ENCODE measurements at regions not wholly inside any gene's neighbourhood (a gene's known extent, or its start where the extent isn't known, plus 50 kb on each side); places are given as distances from the start of the nearest gene placed in this dataset.
"Not testable (repeated sequence)": the region's sequence is repeated elsewhere in the genome, so short reads cannot be mapped to it uniquely, and the experiment has no call there.

- no peak for DNase-seq (ENCODE audit: low read depth)
- H3K4me3 ChIP-seq (ENCODE audit: low read depth, low read length) = no peak overlapping the region
Observed at GRCh38 chr1:187725216-187725615, 896.5 kb downstream of the PLA2G4A start.

GRCh38 chr1:187733232-187733631 is 904.5 kb downstream of the PLA2G4A start:
- DNase-seq (ENCODE audit: low read depth) = no peak
- H3K4me3 ChIP-seq (ENCODE audit: low read depth, low read length) = no peak overlapping the region

GRCh38 chr1:187734427-187734826 is 905.7 kb downstream of the PLA2G4A start:
- DNase-seq (ENCODE audit: low read depth) = no peak
- H3K4me3 ChIP-seq (ENCODE audit: low read depth, low read length) = no peak overlapping the region

- H3K4me3 ChIP-seq (ENCODE audit: low read depth, low read length) = no peak overlapping the region
- no peak for DNase-seq (ENCODE audit: low read depth)
Observed at GRCh38 chr1:187744665-187745064, 915.9 kb downstream of the PLA2G4A start.

DNA sequence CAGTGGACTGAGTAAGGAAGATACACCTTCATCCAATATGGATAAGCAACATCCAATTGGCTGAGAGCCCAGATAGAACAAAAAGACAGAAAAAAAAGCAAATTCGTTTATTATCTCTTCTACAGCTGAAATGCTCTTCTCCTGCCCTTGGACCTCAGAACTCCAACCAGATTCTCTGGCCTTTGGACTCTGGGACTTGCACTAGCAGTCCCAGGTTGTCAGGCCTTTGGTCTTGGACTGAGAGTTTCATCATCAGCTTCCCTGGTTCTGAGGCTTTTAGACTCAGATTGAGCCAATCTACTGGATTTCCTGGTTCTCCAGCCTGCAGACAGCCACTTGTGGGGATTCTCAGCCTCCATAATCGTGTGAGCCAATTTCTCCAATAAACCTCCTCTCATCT is 926.8 kb downstream of the PLA2G4A start:
- no peak for DNase-seq (ENCODE audit: low read depth)
- no peak overlapping the region for H3K4me3 ChIP-seq (ENCODE audit: low read depth, low read length)

DNA sequence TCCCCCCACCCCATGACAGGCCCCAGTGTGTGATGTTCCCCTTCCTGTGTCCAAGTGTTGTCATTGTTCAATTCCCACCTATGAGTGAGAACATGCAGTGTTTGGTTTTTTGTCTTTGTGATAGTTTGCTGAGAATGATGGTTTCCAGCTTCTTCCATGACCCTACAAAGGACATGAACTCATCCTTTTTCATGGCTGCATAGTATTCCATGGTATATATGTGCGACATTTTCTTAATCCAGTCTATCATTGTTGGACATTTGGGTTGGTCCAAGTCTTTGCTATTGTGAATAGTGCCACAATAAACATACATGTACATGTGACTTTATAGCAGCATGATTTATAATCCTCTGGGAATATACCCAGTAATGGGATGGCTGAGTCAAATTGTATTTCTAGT is 927.9 kb downstream of the PLA2G4A start:
- DNase-seq (ENCODE audit: low read depth); H3K4me3 ChIP-seq (ENCODE audit: low read depth, low read length): not testable (repeated sequence)

DNA sequence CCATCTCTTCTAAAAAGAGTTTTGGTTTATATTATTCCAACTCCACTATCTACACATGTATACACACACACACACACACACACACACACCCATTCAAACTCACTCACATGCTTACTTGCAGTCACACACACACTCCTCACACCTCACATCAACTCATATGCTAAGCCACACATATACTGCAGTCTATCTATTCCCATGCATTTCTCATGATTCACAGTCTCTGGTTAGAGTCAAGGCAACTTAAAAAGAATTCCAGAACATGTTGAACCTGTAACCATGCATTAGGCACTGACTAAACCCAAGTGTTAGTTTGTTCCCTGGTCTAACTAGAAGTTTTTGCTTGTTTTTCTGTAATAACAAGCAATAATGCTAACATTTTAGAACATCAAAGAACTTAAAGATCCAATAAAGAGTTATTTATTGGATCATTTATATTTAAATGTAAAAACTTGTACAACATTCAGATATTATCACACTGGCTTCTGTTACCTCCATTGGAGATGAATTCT is 931.1 kb downstream of the PLA2G4A start:
- H3K4me3 ChIP-seq (ENCODE audit: low read depth, low read length) = no peak overlapping the region
- no peak for DNase-seq (ENCODE audit: low read depth)

GRCh38 chr1:187762118-187762517 is 933.4 kb downstream of the PLA2G4A start:
- H3K4me3 ChIP-seq (ENCODE audit: low read depth, low read length) = no peak overlapping the region
- DNase-seq (ENCODE audit: low read depth) = no peak

DNA sequence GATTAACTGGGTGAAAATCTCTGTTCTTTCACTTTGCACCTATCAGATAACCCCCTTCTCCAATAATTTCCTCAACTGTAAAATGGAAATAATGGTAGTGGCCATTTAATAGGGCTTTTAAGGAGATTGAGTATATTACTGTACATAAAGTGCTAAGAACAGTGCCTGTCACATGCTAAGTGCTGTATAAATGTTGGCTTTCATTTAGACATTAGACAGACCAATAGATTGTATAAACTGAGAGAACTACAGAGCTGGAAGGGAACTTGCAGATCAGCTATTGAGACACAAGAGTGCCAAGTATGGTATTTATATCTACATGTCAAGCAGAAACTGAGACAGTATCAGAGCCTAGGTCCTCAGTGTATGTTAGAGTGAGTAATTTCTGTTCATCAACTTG is 934.7 kb downstream of the PLA2G4A start:
- DNase-seq (ENCODE audit: low read depth) = no peak
- no peak overlapping the region for H3K4me3 ChIP-seq (ENCODE audit: low read depth, low read length)

- DNase-seq (ENCODE audit: low read depth) = no peak
- H3K4me3 ChIP-seq (ENCODE audit: low read depth, low read length) = no peak overlapping the region
Observed at GRCh38 chr1:187763976-187764375, 935.2 kb downstream of the PLA2G4A start.

DNA sequence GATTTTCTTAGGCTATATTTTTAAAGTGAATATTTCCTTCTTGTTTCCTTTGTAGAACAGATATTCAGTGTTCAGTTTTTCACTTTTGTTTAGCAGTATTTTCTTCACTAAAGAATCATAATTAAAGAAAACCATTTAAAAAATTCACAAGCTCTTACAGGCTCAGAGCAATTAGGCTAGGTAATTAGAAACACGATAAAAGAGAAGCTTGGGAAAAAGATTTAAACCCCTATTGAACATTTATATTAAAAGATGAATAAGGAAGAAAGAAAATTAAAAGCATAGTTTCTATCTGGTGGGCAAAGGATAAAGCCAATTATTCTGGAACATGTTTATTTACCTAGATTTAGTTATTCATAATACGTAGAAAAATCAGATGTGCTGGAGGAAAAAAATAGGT is 942.6 kb downstream of the PLA2G4A start:
- no peak for DNase-seq (ENCODE audit: low read depth)
- H3K4me3 ChIP-seq (ENCODE audit: low read depth, low read length) = no peak overlapping the region

DNA sequence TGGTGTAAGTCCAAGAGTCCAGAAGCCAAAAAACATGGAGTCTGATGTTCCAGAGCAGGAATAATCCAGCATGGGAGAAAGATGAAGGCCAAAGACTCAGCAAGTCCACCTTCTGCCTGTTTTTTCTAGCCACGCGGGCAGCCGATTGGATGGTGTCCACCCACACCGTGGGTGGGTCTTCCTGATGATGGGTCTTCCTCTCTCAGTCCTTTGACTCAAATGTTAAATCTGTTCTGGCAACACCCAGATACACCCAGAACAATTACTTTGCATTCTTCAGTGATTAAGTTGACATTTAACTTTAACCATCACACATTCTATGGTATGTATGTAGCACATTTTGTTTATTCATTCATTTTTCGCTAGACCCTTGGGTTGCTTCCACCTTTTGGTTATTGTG is 944.4 kb downstream of the PLA2G4A start:
- no peak for DNase-seq (ENCODE audit: low read depth)
- no peak overlapping the region for H3K4me3 ChIP-seq (ENCODE audit: low read depth, low read length)

DNA sequence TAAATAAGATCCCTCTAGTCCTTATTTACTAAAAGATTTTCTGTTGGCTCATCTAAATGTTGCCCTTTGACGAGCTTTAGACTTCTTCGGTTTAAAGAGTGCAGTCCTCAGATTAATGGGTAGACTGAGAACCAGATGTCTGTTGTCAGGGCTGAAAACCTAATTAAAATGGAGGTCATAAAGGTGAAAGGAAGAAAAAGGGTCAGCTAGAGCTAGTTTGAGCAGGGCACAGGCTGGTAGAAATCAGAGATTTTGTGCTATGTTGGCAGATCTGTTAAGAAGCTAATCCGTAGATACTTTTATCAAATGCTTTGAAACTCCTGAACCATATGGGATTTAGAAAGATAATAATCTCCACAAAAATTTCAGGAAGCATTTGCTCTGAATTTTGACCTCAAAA is 959.0 kb downstream of the PLA2G4A start:
- no peak overlapping the region for H3K4me3 ChIP-seq (ENCODE audit: low read depth, low read length)
- no peak for DNase-seq (ENCODE audit: low read depth)

GRCh38 chr1:187788718-187789117 is 960.0 kb downstream of the PLA2G4A start:
- no peak overlapping the region for H3K4me3 ChIP-seq (ENCODE audit: low read depth, low read length)
- DNase-seq (ENCODE audit: low read depth) = no peak

GRCh38 chr1:187790724-187791123 is 962.0 kb downstream of the PLA2G4A start:
- H3K4me3 ChIP-seq (ENCODE audit: low read depth, low read length) = no peak overlapping the region
- DNase-seq (ENCODE audit: low read depth) = no peak

- H3K4me3 ChIP-seq (ENCODE audit: low read depth, low read length) = no peak overlapping the region
- no peak for DNase-seq (ENCODE audit: low read depth)
Observed at GRCh38 chr1:187794561-187794960, 965.8 kb downstream of the PLA2G4A start.

DNA sequence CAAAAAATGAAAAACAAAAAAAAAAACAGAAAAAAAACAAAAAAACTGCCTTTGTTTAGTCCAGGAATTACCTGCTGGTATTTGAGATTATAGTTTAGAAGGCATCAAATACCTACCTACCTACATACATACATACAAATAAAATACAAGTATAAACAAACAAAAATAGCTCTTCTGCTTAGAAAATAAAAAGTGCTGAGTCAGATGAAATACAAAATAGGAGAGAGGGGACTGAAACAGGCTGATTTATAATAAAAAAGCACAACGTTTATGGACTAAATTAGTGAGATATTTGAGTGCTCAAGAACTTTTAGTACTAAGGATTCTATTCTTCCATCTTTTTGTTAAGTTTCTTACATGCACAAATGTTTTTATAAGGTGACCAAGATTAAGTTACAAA is 980.8 kb downstream of the PLA2G4A start:
- no peak for DNase-seq (ENCODE audit: low read depth)

DNA sequence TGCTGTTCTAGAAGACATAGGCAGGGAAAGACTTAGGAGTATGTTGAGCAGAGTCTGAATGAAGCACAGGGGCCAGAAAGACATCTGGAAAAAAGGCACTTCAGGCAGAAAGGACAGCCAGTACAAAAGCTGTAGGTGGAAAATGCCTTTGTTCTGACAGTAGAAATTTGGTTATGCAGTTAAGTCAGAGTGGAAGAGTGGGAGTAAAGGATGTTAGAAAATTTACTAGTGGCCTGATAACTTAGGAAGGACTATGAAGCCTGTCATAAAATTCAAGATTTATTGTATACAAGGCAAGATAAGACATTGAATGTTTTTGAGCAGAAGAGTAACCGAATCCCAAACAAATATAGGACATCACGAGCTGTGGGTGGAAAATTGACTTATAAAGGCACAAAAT is 987.9 kb downstream of the PLA2G4A start:
- no peak overlapping the region for H3K4me3 ChIP-seq (ENCODE audit: low read depth, low read length)
- no peak for DNase-seq (ENCODE audit: low read depth)

More for the DNA sequence above, 980.8 kb downstream of the PLA2G4A start:
- no peak overlapping the region for H3K4me3 ChIP-seq (ENCODE audit: low read depth, low read length)

DNA sequence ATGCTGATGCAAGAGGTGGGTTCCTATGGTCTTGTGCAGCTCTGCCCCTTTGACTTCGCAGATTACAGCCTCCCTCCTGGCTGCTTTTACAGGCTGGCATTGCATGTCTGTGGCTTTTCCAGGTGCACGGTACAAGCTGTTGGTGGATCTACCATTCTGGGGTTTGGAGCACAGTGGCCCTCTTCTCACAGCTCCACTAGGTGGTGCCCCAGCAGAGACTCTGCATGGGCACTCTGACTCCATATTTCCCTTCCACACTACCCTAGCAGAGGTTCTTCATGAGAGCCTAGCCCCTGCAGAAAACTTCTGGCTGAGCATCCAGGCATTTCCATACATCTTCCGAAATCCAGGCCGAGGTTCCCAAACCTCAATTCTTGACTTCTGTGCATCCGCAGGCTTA is 989.0 kb downstream of the PLA2G4A start:
- H3K4me3 ChIP-seq (ENCODE audit: low read depth, low read length) = no peak overlapping the region
- DNase-seq (ENCODE audit: low read depth) = no peak

GRCh38 chr1:187819086-187819485 is 990.3 kb downstream of the PLA2G4A start:
- no peak for DNase-seq (ENCODE audit: low read depth)
- H3K4me3 ChIP-seq (ENCODE audit: low read depth, low read length) = no peak overlapping the region

- no peak overlapping the region for H3K4me3 ChIP-seq (ENCODE audit: low read depth, low read length)
- DNase-seq (ENCODE audit: low read depth) = no peak
Observed at GRCh38 chr1:187836557-187836956, 1007.8 kb downstream of the PLA2G4A start.

DNA sequence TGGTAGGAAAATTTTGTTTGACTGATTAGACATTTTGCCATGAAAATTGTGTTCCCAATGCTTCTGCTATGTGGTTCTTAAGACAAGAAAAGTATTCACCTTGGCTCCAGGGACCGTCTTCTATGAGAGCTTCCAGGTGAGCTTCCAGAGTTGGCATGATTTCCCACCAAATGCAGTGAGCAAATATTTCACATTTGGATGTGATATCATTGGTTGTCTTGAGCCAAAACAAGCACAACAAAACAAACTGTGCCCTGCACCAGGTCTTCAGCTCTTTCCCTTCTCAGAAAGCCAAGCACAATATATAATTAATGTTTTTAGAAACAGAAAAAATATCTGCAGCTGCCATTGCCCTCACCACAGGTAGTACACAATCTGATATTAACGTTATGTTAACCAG is 1009.0 kb downstream of the PLA2G4A start:
- H3K4me3 ChIP-seq (ENCODE audit: low read depth, low read length) = no peak overlapping the region
- no peak for DNase-seq (ENCODE audit: low read depth)

Measured in skeletal muscle cell (primary cell).